ENCODE measurements at regions not wholly inside any gene's neighbourhood (a gene's known extent, or its start where the extent isn't known, plus 50 kb on each side); places are given as distances from the start of the nearest gene placed in this dataset.

DNA sequence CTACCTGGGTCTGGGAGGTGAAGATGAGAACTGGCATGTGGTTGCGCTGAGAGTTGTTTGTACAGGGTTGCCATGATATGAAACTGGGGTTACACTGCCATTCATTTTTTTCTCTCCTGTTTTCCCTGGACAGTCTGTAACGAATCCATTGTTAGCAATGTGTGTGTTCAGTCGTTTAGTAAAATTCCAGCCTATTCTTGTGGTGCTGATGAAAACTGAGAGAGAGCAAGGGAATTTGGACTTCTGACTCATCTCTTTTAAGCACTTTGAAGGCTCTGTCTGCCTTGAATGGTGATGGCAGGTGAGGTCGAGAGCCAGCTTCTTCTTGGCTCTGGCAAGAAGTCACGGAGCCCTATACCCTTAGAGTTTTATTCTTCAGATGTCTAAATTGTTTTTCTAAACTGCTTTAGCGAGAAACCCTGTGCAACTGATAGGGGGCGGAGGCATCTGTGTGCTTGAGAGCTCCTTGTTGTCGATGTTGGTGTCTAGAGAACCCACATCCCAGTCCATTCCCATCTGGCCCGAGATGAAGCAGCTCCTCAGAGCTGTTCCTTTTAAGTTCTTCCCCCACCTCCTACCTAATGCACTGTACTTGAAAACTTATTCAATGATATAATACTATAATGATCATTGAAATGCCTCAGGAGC lies 204.4 kb downstream of the TMX1 start:
- intact Hi-C loops (cut with micrococcal nuclease; ENCODE audit: unreplicated experiment), result loop anchor here (5.0 to 10.0 kb wide), 3 partner anchors 103 to 333 kb away; no protein-coding TSS in a partner anchor
- no TSS peak for BruUV-seq (replicated peaks)
- Histone ChIP-seq H3K27ac (0 out of 2 replicates have a peak overlapping the region, but pooled peaks have one; percentile 93), H3K9me3 (ENCODE audit: insufficient read depth, low read depth) (no peaks in the 10 kb centered on the region), H3K4me2 (no peak overlapping the region), H4K20me1 (ENCODE audit: insufficient read depth) (no peaks in the 10 kb centered on the region), H3K4me1 (replicated peaks; ENCODE audit: insufficient read depth) (peaks cover 45% of the 10 kb centered on the region), H3K36me3 (ENCODE audit: low read depth) (no peaks in the 10 kb centered on the region), H3F3A (ENCODE audit: insufficient read depth, low read depth) (peaks cover 29% of the 10 kb centered on the region), H3K4me3 (no peak overlapping the region), H3K79me2 (ENCODE audit: low read depth) (no peaks in the 10 kb centered on the region), H2AFZ (no peak overlapping the region), H3K9me2 (ENCODE audit: insufficient read depth) (no peaks in the 10 kb centered on the region), H3K27me3 (ENCODE audit: insufficient read depth, low read depth) (no peaks in the 10 kb centered on the region)
- CTCF ChIA-PET, result no interaction called here
- no peak for DNase-seq
- POLR2A ChIA-PET (ENCODE audit: unreplicated experiment), result interaction anchor here (0.6 kb wide), 1 partner anchor 37 kb away, joined by 10 read pairs; no protein-coding TSS in a partner anchor
- no peak for TF ChIP-seq EZH2 (IDR thresholded peaks at IDR 0.05; ENCODE audit: low read depth)
- TF ChIP-seq, protein P1, sequence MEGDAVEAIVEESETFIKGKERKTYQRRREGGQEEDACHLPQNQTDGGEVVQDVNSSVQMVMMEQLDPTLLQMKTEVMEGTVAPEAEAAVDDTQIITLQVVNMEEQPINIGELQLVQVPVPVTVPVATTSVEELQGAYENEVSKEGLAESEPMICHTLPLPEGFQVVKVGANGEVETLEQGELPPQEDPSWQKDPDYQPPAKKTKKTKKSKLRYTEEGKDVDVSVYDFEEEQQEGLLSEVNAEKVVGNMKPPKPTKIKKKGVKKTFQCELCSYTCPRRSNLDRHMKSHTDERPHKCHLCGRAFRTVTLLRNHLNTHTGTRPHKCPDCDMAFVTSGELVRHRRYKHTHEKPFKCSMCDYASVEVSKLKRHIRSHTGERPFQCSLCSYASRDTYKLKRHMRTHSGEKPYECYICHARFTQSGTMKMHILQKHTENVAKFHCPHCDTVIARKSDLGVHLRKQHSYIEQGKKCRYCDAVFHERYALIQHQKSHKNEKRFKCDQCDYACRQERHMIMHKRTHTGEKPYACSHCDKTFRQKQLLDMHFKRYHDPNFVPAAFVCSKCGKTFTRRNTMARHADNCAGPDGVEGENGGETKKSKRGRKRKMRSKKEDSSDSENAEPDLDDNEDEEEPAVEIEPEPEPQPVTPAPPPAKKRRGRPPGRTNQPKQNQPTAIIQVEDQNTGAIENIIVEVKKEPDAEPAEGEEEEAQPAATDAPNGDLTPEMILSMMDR (conservative IDR thresholded peaks at IDR 0.05), result no peak

DNA sequence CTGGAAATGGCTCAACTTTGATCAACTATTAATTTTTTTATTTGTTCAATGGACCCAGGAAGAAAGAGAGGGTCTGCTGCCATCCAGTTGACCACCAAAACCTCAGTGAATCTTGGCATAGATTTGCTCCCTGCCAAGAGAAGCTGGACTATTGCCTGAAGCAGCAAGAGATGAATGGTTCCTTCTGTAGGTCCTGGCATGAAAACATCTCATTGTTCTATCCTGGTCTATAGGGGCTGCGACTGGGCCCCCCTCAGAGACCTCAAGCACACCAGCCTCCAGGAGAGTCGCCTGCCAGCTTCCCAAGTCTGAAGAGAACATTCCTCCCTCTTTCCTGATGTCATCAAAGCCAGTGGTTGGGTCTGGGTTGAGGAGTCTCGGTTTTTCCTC lies 204.9 kb downstream of the TMX1 start:
- TF ChIP-seq, protein P1 (conservative IDR thresholded peaks at IDR 0.05), result no peak
- no peak for TF ChIP-seq EZH2 (IDR thresholded peaks at IDR 0.05; ENCODE audit: low read depth)
- no peaks in the 10 kb centered on the region for H3K27me3 ChIP-seq (ENCODE audit: insufficient read depth, low read depth)
- H3K79me2 ChIP-seq (ENCODE audit: low read depth), result no peaks in the 10 kb centered on the region
- H3K36me3 ChIP-seq (ENCODE audit: low read depth), result no peaks in the 10 kb centered on the region
- H3K4me2 ChIP-seq, result no peak overlapping the region
- H3F3A ChIP-seq (ENCODE audit: insufficient read depth, low read depth), result peaks cover 29% of the 10 kb centered on the region
- ChIA-PET POLR2A (ENCODE audit: unreplicated experiment) (no interaction called here), CTCF (interaction anchor here (0.6 kb wide), 1 partner anchor 46 kb away, joined by 4 read pairs; no protein-coding TSS in a partner anchor)
- H4K20me1 ChIP-seq (ENCODE audit: insufficient read depth), result no peaks in the 10 kb centered on the region
- intact Hi-C loops (cut with micrococcal nuclease; ENCODE audit: unreplicated experiment), result loop anchor here (10.0 kb wide), 1 partner anchor 150 kb away; no protein-coding TSS in a partner anchor
- H3K4me1 ChIP-seq (replicated peaks; ENCODE audit: insufficient read depth), result peaks cover 45% of the 10 kb centered on the region
- no peak overlapping the region for H3K27ac ChIP-seq
- DNase-seq, result no peak
- H2AFZ ChIP-seq, result no peak overlapping the region
- BruUV-seq (replicated peaks), result no TSS peak
- no peaks in the 10 kb centered on the region for H3K9me2 ChIP-seq (ENCODE audit: insufficient read depth)
- no peaks in the 10 kb centered on the region for H3K9me3 ChIP-seq (ENCODE audit: insufficient read depth, low read depth)
- no peak overlapping the region for H3K4me3 ChIP-seq

DNA sequence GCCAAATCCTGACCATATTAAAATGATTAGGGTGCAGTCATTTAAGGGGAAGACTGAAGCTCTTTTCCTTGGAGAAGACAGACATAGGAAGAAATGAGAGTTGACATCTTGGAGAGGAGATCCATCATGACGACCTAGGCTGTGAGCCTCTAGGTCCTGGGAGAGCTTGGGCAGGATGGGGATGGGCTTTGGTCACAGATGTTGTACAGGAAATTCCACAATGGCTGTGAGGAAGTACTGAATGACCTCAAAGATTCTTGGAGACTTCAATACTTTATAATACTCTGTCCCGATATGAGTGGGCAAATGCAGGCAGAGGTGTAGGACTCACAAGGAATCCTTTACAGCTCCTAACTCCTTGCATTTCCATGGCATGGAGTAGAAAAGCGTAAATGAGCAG lies 204.9 kb upstream of the FRMD6 start:
- Histone ChIP-seq H3K9me3 (ENCODE audit: insufficient read depth, low read depth) (peaks cover 7% of the 10 kb centered on the region; the same call in 1 of the 2 replicates), H3F3A (ENCODE audit: insufficient read depth, low read depth) (peaks cover 25% of the 10 kb centered on the region), H3K4me3 (no peak overlapping the region), H3K79me2 (ENCODE audit: low read depth) (no peaks in the 10 kb centered on the region), H2AFZ (no peak overlapping the region), H4K20me1 (ENCODE audit: insufficient read depth) (no peaks in the 10 kb centered on the region), H3K27me3 (ENCODE audit: insufficient read depth, low read depth) (no peaks in the 10 kb centered on the region), H3K36me3 (ENCODE audit: low read depth) (no peaks in the 10 kb centered on the region), H3K27ac (no peak overlapping the region), H3K4me2 (no peak overlapping the region), H3K4me1 (replicated peaks; ENCODE audit: insufficient read depth) (peaks cover 29% of the 10 kb centered on the region), H3K9me2 (ENCODE audit: insufficient read depth) (no peaks in the 10 kb centered on the region)
- intact Hi-C loops (cut with micrococcal nuclease; ENCODE audit: unreplicated experiment), result loop anchor here (10.0 kb wide), 1 partner anchor 152 kb away; no protein-coding TSS in a partner anchor
- CTCF ChIA-PET, result interaction anchor here (0.5 kb wide), 1 partner anchor 205 kb away, joined by 3 read pairs; no protein-coding TSS in a partner anchor
- TF ChIP-seq, protein P1 (conservative IDR thresholded peaks at IDR 0.05), result no peak
- TF ChIP-seq EZH2 (IDR thresholded peaks at IDR 0.05; ENCODE audit: low read depth), result no peak
- DNase-seq, result no peak
- POLR2A ChIA-PET (ENCODE audit: unreplicated experiment), result no interaction called here
- no TSS peak for BruUV-seq (replicated peaks)

Data from PC-9 (cell line).